ENCODE measurements at regions not wholly inside any gene's neighbourhood (a gene's known extent, or its start where the extent isn't known, plus 50 kb on each side); places are given as distances from the start of the nearest gene placed in this dataset.

- Histone ChIP-seq H3K9me1 (replicated peaks; ENCODE audit: control insufficient read depth, extremely low read depth, insufficient read depth, low read length) (no peaks in the 10 kb centered on the region), H3K9ac (replicated peaks; ENCODE audit: extremely low read depth, insufficient read depth, low read length) (no peak overlapping the region), H2AFZ (ENCODE audit: low read depth, low read length) (no peak overlapping the region), H3K27ac (ENCODE audit: insufficient read depth, low read depth, low read length) (no peak overlapping the region), H3K4me3 (replicated peaks in 1 of 3; ENCODE audit: insufficient read depth in 1 of 3, low read depth in 1 of 3, low read length in 3 of 3) (no peak overlapping the region), H4K20me1 (replicated peaks; ENCODE audit: control insufficient read depth, extremely low read depth, insufficient read depth, low read length) (no peaks in the 10 kb centered on the region), H3K4me2 (ENCODE audit: insufficient read depth, low read length) (no peak overlapping the region), H3K36me3 (ENCODE audit: control insufficient read depth in 2 of 2, extremely low read depth in 1 of 2, insufficient read depth in 2 of 2, low read length in 2 of 2) (no peaks in the 10 kb centered on the region), H3K27me3 (ENCODE audit: control insufficient read depth in 2 of 2, insufficient read depth in 2 of 2, low read length in 2 of 2) (no peaks in the 10 kb centered on the region), H3K79me2 (ENCODE audit: control insufficient read depth, insufficient read depth, low read length) (no peaks in the 10 kb centered on the region), H3K9me3 (replicated peaks; ENCODE audit: control insufficient read depth, insufficient read depth, low read length) (no peaks in the 10 kb centered on the region), H3K4me1 (ENCODE audit: control insufficient read depth, extremely low read depth, insufficient read depth, low read length) (no peaks in the 10 kb centered on the region)
- CTCF ChIA-PET = no interaction called here
- DNase-seq (ENCODE audit: low read depth, low spot score) (no peak), FAIRE-seq (no peak)
- TF ChIP-seq GATA2 (IDR thresholded peaks at IDR 0.05; ENCODE audit: insufficient read depth, insufficient read length, low read depth, low read length) (no peak), EZH2 (IDR thresholded peaks at IDR 0.05; ENCODE audit: borderline replicate concordance, low read depth, low read length, severe bottlenecking) (no peak), JUN (IDR thresholded peaks at IDR 0.05; ENCODE audit: borderline replicate concordance, insufficient read depth, insufficient read length, low read depth) (no peak), MAX (IDR thresholded peaks at IDR 0.05; ENCODE audit: insufficient read depth, insufficient read length) (no peak), CTCF (IDR thresholded peaks at IDR 0.05; ENCODE audit: extremely low read depth in 1 of 2, insufficient read depth in 1 of 2, low read depth in 1 of 2, low read length in 2 of 2) (no peak)
- intact Hi-C loops (cut with micrococcal nuclease) = no loop called here
- POLR2A ChIA-PET = no interaction called here
- dilution Hi-C loops (cut with MboI; ENCODE audit: extremely low pct_ligation_motif_present, low sequenced_read_pairs) = no loop called here
- no TSS peak for BruUV-seq (replicated peaks)
These were observed 1931.4 kb upstream of the CELF4 start for GRCh38 chr18:39496986-39497385.

All from endothelial cell of umbilical vein (primary cell).